HG02840 (cell line): ENCODE measurements at regions not wholly inside any gene's neighbourhood (a gene's known extent, or its start where the extent isn't known, plus 50 kb on each side); places are given as distances from the start of the nearest gene placed in this dataset.

Experiments
- ATAC-seq: cut with Tn5 transposase; IDR thresholded peaks from one replicate; pipeline ENCODE4 v1.9.1; 2021; ENCODE audit warnings: mild to moderate bottlenecking, moderate library complexity, moderate number of reproducible peaks; ENCODE audit not compliant: unreplicated experiment, low FRiP score

GRCh38 chr4:161238033-161238432, 925.8 kb downstream of the FSTL5 start:
- no peak for ATAC-seq

GRCh38 chr4:161237495-161237894, 926.3 kb downstream of the FSTL5 start:
- no peak for ATAC-seq

GRCh38 chr4:161225327-161225726, 938.5 kb downstream of the FSTL5 start:
- no peak for ATAC-seq

- ATAC-seq: no peak
These were observed 940.9 kb downstream of the FSTL5 start for GRCh38 chr4:161222889-161223288.

GRCh38 chr4:161208564-161208963, 955.2 kb downstream of the FSTL5 start:
- ATAC-seq: no peak

GRCh38 chr4:161206528-161207080, 957.2 kb downstream of the FSTL5 start:
- no peak for ATAC-seq

GRCh38 chr4:161203865-161204264, 959.9 kb downstream of the FSTL5 start:
- no peak for ATAC-seq

GRCh38 chr4:161197912-161198311, 965.9 kb downstream of the FSTL5 start:
- no peak for ATAC-seq

GRCh38 chr4:161197474-161197873, 966.3 kb downstream of the FSTL5 start:
- ATAC-seq: no peak

- no peak for ATAC-seq
These were observed 974.3 kb downstream of the FSTL5 start for GRCh38 chr4:161189286-161190134.

- no peak for ATAC-seq
These were observed 975.2 kb downstream of the FSTL5 start for GRCh38 chr4:161188578-161188977.

- ATAC-seq: no peak
These were observed 976.2 kb downstream of the FSTL5 start for GRCh38 chr4:161187569-161187968.

- ATAC-seq: no peak
These were observed 977.0 kb downstream of the FSTL5 start for GRCh38 chr4:161186750-161187149.

GRCh38 chr4:161186012-161186411, 977.8 kb downstream of the FSTL5 start:
- ATAC-seq: no peak

- ATAC-seq: no peak
These were observed 980.1 kb downstream of the FSTL5 start for GRCh38 chr4:161183729-161184128.

- ATAC-seq: no peak
These were observed 980.9 kb downstream of the FSTL5 start for GRCh38 chr4:161182913-161183312.

GRCh38 chr4:161178310-161178709, 985.5 kb downstream of the FSTL5 start:
- ATAC-seq: no peak

GRCh38 chr4:161172396-161173026, 991.3 kb downstream of the FSTL5 start:
- ATAC-seq: no peak

GRCh38 chr4:161167539-161167938, 996.3 kb downstream of the FSTL5 start:
- ATAC-seq: no peak

- ATAC-seq: no peak
These were observed 1003.1 kb downstream of the FSTL5 start for GRCh38 chr4:161160718-161161117.

GRCh38 chr4:161148051-161148450, 1015.7 kb downstream of the FSTL5 start:
- ATAC-seq: no peak

- ATAC-seq: no peak
These were observed 1020.4 kb downstream of the FSTL5 start for GRCh38 chr4:161143375-161143774.
